GM23338 (cell line): ENCODE measurements at regions not wholly inside any gene's neighbourhood (a gene's known extent, or its start where the extent isn't known, plus 50 kb on each side); places are given as distances from the start of the nearest gene placed in this dataset.

Experiments used
- ATAC-seq: fragments of 200-7000 bp; cut with Tn5 transposase; 3 replicates; pipeline ENCODE4 v1.9.1; 2020
- DNase-seq: peaks from one replicate; pipeline ENCODE4 v3.0.0-alpha.2; 2015; ENCODE audit warnings: low spot score
- H2AFZ ChIP-seq: fragments of 200-600 bp; sonication (generic); 2 replicates; pipeline ENCODE4 v1.8.0; 2016; ENCODE audit warnings: antibody characterized with exemption, mild to moderate bottlenecking, moderate library complexity
- H3F3A ChIP-seq: fragments of 200-600 bp; sonication (generic); replicated peaks from 2 replicates; pipeline ENCODE4 v1.8.0; 2017; ENCODE audit warnings: antibody characterized with exemption, mixed run types, low read depth
- H3K27ac ChIP-seq: fragments of 200-600 bp; sonication (generic); 2 replicates; pipeline ENCODE4 v1.6.1; 2016; ENCODE audit warnings: low read depth
- H3K27me3 ChIP-seq: fragments of 200-600 bp; sonication (generic); 2 replicates; pipeline ENCODE4 v1.8.0; 2016; ENCODE audit warnings: mild to moderate bottlenecking, mixed run types, moderate library complexity; ENCODE audit not compliant: insufficient read depth
- H3K36me3 ChIP-seq: fragments of 200-600 bp; sonication (generic); 2 replicates; pipeline ENCODE4 v1.8.0; 2016; ENCODE audit warnings: mild to moderate bottlenecking; ENCODE audit not compliant: insufficient read depth
- H3K4me1 ChIP-seq: fragments of 200-600 bp; sonication (generic); 2 replicates; pipeline ENCODE4 v1.8.0; 2016; ENCODE audit warnings: mild to moderate bottlenecking, moderate library complexity; ENCODE audit not compliant: insufficient read depth
- H3K4me2 ChIP-seq: fragments of 200-600 bp; sonication (generic); 2 replicates; pipeline ENCODE4 v1.7.1; 2017; ENCODE audit warnings: mixed run types
- H3K4me3 ChIP-seq: fragments of 200-600 bp; sonication (generic); 2 replicates; pipeline ENCODE4 v1.6.1; 2016; ENCODE audit warnings: mixed run types
- H3K79me2 ChIP-seq: fragments of 200-600 bp; sonication (generic); replicated peaks from 2 replicates; pipeline ENCODE4 v1.8.0; 2017; ENCODE audit warnings: mild to moderate bottlenecking; ENCODE audit not compliant: insufficient read depth
- H3K9me2 ChIP-seq: fragments of 200-600 bp; sonication (generic); 2 replicates; pipeline ENCODE4 v1.8.0; 2017; ENCODE audit not compliant: insufficient read depth
- H4K20me1 ChIP-seq: fragments of 200-600 bp; sonication (generic); replicated peaks from 2 replicates; pipeline ENCODE4 v1.8.0; 2017; ENCODE audit warnings: mild to moderate bottlenecking; ENCODE audit not compliant: insufficient read depth
- H3K27ac Mint-ChIP-seq: 2 replicates; pipeline ENCODE4 v1.8.0; 2020; ENCODE audit warnings: inconsistent platforms, mild to moderate bottlenecking, moderate library complexity, mixed read lengths
- H3K27me3 Mint-ChIP-seq: 3 replicates; pipeline ENCODE4 v1.8.0; 2022; ENCODE audit warnings: low read depth, mild to moderate bottlenecking, moderate library complexity, mixed read lengths, inconsistent platforms; ENCODE audit not compliant: insufficient read depth, poor library complexity
- H3K36me3 Mint-ChIP-seq: 3 replicates; pipeline ENCODE4 v1.8.0; 2021; ENCODE audit warnings: low read depth, mild to moderate bottlenecking, inconsistent platforms, moderate library complexity, mixed read lengths
- H3K4me1 Mint-ChIP-seq: 3 replicates; pipeline ENCODE4 v1.8.0; 2020; ENCODE audit warnings: mild to moderate bottlenecking, inconsistent platforms, mixed read lengths
- H3K4me3 Mint-ChIP-seq: 3 replicates; pipeline ENCODE4 v1.8.0; 2021; ENCODE audit warnings: moderate library complexity, mild to moderate bottlenecking, inconsistent platforms, mixed read lengths
- H3K9me3 Mint-ChIP-seq: 3 replicates; pipeline ENCODE4 v1.8.0; 2020; ENCODE audit warnings: moderate library complexity, mild to moderate bottlenecking, inconsistent platforms, mixed read lengths
- CREB1 ChIP-seq: fragments of 250-450 bp; sonication (Bioruptor Pico); IDR thresholded peaks from 2 replicates; pipeline ENCODE4 v1.5.0; 2020; ENCODE audit warnings: low read depth, mild to moderate bottlenecking, moderate library complexity
- EZH2 ChIP-seq: fragments of 200-600 bp; sonication (generic); IDR thresholded peaks from one replicate; pipeline ENCODE4 v1.8.0; 2017; ENCODE audit warnings: antibody characterized with exemption, mild to moderate bottlenecking, low read depth; ENCODE audit not compliant: unreplicated experiment
- EZH2phosphoT487 ChIP-seq: fragments of 200-600 bp; sonication (generic); IDR thresholded peaks from one replicate; pipeline ENCODE4 v1.8.1; 2018; ENCODE audit warnings: antibody characterized with exemption; ENCODE audit not compliant: unreplicated experiment
- JUNB ChIP-seq: IDR thresholded peaks from one replicate; pipeline ENCODE4 v1.6.1; 2016; ENCODE audit warnings: antibody characterized with exemption; ENCODE audit not compliant: unreplicated experiment
- NANOG ChIP-seq: IDR thresholded peaks from 2 replicates; pipeline ENCODE4 v1.6.1; 2016; ENCODE audit warnings: antibody characterized with exemption, borderline replicate concordance
- POLR2AphosphoS5 ChIP-seq: IDR thresholded peaks from 2 replicates; pipeline ENCODE4 v1.6.1; 2016; ENCODE audit warnings: antibody characterized with exemption, low read depth
- STAT1 ChIP-seq: IDR thresholded peaks from one replicate; pipeline ENCODE4 v1.6.1; 2016; ENCODE audit warnings: antibody characterized with exemption; ENCODE audit not compliant: unreplicated experiment
- ZNF114 ChIP-seq: fragments of 250-450 bp; sonication (Bioruptor Pico); IDR thresholded peaks from 2 replicates; pipeline ENCODE4 v1.5.0; 2020; ENCODE audit warnings: mild to moderate bottlenecking, moderate library complexity
- ZNF331 ChIP-seq: fragments of 250-450 bp; sonication (Bioruptor Pico); IDR thresholded peaks from 2 replicates; pipeline ENCODE4 v1.5.0; 2020; ENCODE audit warnings: low read depth, mild to moderate bottlenecking, moderate library complexity
- TF ChIP-seq, protein P1 (sequence below): fragments of 250-450 bp; sonication (Bioruptor Pico); IDR thresholded peaks from 2 replicates; pipeline ENCODE4 v1.5.0; 2020; ENCODE audit warnings: mild to moderate bottlenecking, moderate library complexity
- TF ChIP-seq, protein P2 (sequence below): IDR thresholded peaks from 2 replicates; pipeline ENCODE4 v1.6.1; 2016; ENCODE audit warnings: antibody characterized with exemption
- TF ChIP-seq, protein P3 (sequence below): IDR thresholded peaks from one replicate; pipeline ENCODE4 v1.6.1; 2018; ENCODE audit warnings: antibody characterized with exemption; ENCODE audit not compliant: unreplicated experiment
- TF ChIP-seq, protein P4 (sequence below), 2 experiments: fragments of 200-600 bp in 1 of 2; sonication (generic) in 1 of 2; conservative IDR thresholded peaks; 2 replicates each; pipeline versions ENCODE4 v1.5.1 to v1.6.1; 2016 to 2017; ENCODE audit warnings: antibody characterized with exemption in 2 of 2, low read depth in 2 of 2, mild to moderate bottlenecking in 2 of 2, moderate library complexity in 1 of 2

DNA sequence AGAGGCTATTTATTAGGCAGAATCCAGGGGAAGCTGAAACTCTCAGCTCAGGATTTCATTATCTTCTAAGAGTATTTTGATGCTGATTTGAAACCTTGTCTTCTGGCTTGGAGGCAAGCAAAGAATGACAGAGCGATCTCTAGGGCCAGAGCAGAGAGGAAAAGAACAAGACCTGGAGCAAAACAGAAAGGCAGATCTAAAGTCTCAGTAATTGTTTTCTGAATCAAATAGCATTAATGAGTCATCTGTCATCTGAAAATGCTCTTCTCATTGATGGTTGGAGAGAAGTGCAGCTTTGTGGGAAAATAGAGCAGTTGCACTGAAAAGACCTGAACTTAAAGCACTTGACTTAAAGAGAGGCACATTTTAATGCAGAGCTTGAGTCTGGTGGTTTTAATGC, 385.9 kb downstream of the RAP2B start:
- Histone ChIP-seq H3K79me2 (no peaks in the 10 kb centered on the region), H3K4me3 (no peak overlapping the region), H3K4me1 (no peaks in the 10 kb centered on the region), H3K4me2 (no peak overlapping the region), H2AFZ (no peak overlapping the region), H3F3A (no peaks in the 10 kb centered on the region), H4K20me1 (no peaks in the 10 kb centered on the region), H3K9me2 (no peaks in the 10 kb centered on the region), H3K27ac (no peak overlapping the region), H3K36me3 (no peaks in the 10 kb centered on the region), H3K27me3 (no peaks in the 10 kb centered on the region)
- Mint-ChIP-seq H3K4me3 (no peak overlapping the region), H3K4me1 (peaks cover 6% of the 10 kb centered on the region; the same call in 2 of the 3 replicates), H3K27ac (no peak overlapping the region), H3K36me3 (no peaks in the 10 kb centered on the region), H3K9me3 (no peaks in the 10 kb centered on the region), H3K27me3 (no peaks in the 10 kb centered on the region)
- ATAC-seq (no peak), DNase-seq (no peak)
- TF ChIP-seq POLR2AphosphoS5: no peak
- TF ChIP-seq ZNF114 (CRISPR knock-in tag): no peak
- no peak for TF ChIP-seq JUNB
- TF ChIP-seq, protein P1, sequence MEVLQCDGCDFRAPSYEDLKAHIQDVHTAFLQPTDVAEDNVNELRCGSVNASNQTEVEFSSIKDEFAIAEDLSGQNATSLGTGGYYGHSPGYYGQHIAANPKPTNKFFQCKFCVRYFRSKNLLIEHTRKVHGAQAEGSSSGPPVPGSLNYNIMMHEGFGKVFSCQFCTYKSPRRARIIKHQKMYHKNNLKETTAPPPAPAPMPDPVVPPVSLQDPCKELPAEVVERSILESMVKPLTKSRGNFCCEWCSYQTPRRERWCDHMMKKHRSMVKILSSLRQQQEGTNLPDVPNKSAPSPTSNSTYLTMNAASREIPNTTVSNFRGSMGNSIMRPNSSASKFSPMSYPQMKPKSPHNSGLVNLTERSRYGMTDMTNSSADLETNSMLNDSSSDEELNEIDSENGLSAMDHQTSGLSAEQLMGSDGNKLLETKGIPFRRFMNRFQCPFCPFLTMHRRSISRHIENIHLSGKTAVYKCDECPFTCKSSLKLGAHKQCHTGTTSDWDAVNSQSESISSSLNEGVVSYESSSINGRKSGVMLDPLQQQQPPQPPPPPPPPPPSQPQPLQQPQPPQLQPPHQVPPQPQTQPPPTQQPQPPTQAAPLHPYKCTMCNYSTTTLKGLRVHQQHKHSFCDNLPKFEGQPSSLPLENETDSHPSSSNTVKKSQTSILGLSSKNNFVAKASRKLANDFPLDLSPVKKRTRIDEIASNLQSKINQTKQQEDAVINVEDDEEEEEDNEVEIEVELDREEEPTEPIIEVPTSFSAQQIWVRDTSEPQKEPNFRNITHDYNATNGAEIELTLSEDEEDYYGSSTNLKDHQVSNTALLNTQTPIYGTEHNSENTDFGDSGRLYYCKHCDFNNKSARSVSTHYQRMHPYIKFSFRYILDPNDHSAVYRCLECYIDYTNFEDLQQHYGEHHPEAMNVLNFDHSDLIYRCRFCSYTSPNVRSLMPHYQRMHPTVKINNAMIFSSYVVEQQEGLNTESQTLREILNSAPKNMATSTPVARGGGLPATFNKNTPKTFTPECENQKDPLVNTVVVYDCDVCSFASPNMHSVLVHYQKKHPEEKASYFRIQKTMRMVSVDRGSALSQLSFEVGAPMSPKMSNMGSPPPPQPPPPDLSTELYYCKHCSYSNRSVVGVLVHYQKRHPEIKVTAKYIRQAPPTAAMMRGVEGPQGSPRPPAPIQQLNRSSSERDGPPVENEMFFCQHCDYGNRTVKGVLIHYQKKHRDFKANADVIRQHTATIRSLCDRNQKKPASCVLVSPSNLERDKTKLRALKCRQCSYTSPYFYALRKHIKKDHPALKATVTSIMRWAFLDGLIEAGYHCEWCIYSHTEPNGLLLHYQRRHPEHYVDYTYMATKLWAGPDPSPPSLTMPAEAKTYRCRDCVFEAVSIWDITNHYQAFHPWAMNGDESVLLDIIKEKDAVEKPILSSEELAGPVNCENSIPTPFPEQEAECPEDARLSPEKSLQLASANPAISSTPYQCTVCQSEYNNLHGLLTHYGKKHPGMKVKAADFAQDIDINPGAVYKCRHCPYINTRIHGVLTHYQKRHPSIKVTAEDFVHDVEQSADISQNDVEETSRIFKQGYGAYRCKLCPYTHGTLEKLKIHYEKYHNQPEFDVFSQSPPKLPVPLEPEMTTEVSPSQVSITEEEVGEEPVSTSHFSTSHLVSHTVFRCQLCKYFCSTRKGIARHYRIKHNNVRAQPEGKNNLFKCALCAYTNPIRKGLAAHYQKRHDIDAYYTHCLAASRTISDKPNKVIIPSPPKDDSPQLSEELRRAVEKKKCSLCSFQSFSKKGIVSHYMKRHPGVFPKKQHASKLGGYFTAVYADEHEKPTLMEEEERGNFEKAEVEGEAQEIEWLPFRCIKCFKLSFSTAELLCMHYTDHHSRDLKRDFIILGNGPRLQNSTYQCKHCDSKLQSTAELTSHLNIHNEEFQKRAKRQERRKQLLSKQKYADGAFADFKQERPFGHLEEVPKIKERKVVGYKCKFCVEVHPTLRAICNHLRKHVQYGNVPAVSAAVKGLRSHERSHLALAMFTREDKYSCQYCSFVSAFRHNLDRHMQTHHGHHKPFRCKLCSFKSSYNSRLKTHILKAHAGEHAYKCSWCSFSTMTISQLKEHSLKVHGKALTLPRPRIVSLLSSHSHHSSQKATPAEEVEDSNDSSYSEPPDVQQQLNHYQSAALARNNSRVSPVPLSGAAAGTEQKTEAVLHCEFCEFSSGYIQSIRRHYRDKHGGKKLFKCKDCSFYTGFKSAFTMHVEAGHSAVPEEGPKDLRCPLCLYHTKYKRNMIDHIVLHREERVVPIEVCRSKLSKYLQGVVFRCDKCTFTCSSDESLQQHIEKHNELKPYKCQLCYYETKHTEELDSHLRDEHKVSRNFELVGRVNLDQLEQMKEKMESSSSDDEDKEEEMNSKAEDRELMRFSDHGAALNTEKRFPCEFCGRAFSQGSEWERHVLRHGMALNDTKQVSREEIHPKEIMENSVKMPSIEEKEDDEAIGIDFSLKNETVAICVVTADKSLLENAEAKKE (CRISPR knock-in tag): no peak
- TF ChIP-seq EZH2phosphoT487: no peak
- TF ChIP-seq, protein P2, sequence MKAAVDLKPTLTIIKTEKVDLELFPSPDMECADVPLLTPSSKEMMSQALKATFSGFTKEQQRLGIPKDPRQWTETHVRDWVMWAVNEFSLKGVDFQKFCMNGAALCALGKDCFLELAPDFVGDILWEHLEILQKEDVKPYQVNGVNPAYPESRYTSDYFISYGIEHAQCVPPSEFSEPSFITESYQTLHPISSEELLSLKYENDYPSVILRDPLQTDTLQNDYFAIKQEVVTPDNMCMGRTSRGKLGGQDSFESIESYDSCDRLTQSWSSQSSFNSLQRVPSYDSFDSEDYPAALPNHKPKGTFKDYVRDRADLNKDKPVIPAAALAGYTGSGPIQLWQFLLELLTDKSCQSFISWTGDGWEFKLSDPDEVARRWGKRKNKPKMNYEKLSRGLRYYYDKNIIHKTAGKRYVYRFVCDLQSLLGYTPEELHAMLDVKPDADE: no peak
- TF ChIP-seq STAT1: no peak
- no peak for TF ChIP-seq CREB1
- TF ChIP-seq, protein P3, sequence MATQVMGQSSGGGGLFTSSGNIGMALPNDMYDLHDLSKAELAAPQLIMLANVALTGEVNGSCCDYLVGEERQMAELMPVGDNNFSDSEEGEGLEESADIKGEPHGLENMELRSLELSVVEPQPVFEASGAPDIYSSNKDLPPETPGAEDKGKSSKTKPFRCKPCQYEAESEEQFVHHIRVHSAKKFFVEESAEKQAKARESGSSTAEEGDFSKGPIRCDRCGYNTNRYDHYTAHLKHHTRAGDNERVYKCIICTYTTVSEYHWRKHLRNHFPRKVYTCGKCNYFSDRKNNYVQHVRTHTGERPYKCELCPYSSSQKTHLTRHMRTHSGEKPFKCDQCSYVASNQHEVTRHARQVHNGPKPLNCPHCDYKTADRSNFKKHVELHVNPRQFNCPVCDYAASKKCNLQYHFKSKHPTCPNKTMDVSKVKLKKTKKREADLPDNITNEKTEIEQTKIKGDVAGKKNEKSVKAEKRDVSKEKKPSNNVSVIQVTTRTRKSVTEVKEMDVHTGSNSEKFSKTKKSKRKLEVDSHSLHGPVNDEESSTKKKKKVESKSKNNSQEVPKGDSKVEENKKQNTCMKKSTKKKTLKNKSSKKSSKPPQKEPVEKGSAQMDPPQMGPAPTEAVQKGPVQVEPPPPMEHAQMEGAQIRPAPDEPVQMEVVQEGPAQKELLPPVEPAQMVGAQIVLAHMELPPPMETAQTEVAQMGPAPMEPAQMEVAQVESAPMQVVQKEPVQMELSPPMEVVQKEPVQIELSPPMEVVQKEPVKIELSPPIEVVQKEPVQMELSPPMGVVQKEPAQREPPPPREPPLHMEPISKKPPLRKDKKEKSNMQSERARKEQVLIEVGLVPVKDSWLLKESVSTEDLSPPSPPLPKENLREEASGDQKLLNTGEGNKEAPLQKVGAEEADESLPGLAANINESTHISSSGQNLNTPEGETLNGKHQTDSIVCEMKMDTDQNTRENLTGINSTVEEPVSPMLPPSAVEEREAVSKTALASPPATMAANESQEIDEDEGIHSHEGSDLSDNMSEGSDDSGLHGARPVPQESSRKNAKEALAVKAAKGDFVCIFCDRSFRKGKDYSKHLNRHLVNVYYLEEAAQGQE: no peak
- no peak for TF ChIP-seq ZNF331 (CRISPR knock-in tag)
- no peak for TF ChIP-seq NANOG
- no peak for TF ChIP-seq EZH2
- TF ChIP-seq, protein P4, sequence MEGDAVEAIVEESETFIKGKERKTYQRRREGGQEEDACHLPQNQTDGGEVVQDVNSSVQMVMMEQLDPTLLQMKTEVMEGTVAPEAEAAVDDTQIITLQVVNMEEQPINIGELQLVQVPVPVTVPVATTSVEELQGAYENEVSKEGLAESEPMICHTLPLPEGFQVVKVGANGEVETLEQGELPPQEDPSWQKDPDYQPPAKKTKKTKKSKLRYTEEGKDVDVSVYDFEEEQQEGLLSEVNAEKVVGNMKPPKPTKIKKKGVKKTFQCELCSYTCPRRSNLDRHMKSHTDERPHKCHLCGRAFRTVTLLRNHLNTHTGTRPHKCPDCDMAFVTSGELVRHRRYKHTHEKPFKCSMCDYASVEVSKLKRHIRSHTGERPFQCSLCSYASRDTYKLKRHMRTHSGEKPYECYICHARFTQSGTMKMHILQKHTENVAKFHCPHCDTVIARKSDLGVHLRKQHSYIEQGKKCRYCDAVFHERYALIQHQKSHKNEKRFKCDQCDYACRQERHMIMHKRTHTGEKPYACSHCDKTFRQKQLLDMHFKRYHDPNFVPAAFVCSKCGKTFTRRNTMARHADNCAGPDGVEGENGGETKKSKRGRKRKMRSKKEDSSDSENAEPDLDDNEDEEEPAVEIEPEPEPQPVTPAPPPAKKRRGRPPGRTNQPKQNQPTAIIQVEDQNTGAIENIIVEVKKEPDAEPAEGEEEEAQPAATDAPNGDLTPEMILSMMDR (conservative IDR thresholded peaks at IDR 0.05; ENCODE audit: low read depth in 2 of 2): no peak
